A673 (cell line): ENCODE measurements at regions not wholly inside any gene's neighbourhood (a gene's known extent, or its start where the extent isn't known, plus 50 kb on each side); places are given as distances from the start of the nearest gene placed in this dataset.

ENCODE experiments used
- CTCF ChIP-seq: fragments of 300-800, 200-600 bp; sonication (generic); conservative IDR thresholded peaks from 2 replicates; pipeline ENCODE4 v1.5.1; 2017; ENCODE audit warnings: low read depth, mild to moderate bottlenecking, antibody characterized with exemption, low read length, moderate library complexity, mixed read lengths
- EZH2 ChIP-seq: fragments of 200-600 bp; sonication (generic); IDR thresholded peaks from 2 replicates; pipeline ENCODE4 v1.6.1; 2017; ENCODE audit warnings: borderline replicate concordance, low read depth, mild to moderate bottlenecking, mixed read lengths, antibody characterized with exemption, low read length; ENCODE audit not compliant: poor library complexity, severe bottlenecking

GRCh38 chr1:218525451-218526197, 180.5 kb downstream of the TGFB2 start:
- no peak for TF ChIP-seq CTCF
- TF ChIP-seq EZH2 = no peak
